IPS DF 19.7 (cell line): ENCODE measurements at regions not wholly inside any gene's neighbourhood (a gene's known extent, or its start where the extent isn't known, plus 50 kb on each side); places are given as distances from the start of the nearest gene placed in this dataset.
"Not testable (repeated sequence)": the region's sequence is repeated elsewhere in the genome, so short reads cannot be mapped to it uniquely, and the experiment has no call there.

Source experiments
- DNase-seq: peaks from one replicate; pipeline ENCODE4 v3.0.0-alpha.2; 2013; ENCODE audit warnings: low read depth, low spot score

GRCh38 chr13:44711706-44712105 is 135.6 kb upstream of the TSC22D1 start:
- DNase-seq = no peak

- DNase-seq = no peak
These were observed 134.4 kb upstream of the TSC22D1 start for GRCh38 chr13:44710576-44710975.

GRCh38 chr13:44704811-44705210 is 128.7 kb upstream of the TSC22D1 start:
- not testable (repeated sequence) for DNase-seq

- DNase-seq = no peak
These were observed 127.2 kb upstream of the TSC22D1 start for GRCh38 chr13:44703371-44703770.

- no peak for DNase-seq
These were observed 121.9 kb upstream of the TSC22D1 start for GRCh38 chr13:44698066-44698465.

- no peak for DNase-seq
These were observed 120.9 kb upstream of the TSC22D1 start for GRCh38 chr13:44697058-44697457.

- no peak for DNase-seq
These were observed 119.4 kb upstream of the TSC22D1 start for GRCh38 chr13:44695520-44695919.

- no peak for DNase-seq
These were observed 118.7 kb upstream of the TSC22D1 start for GRCh38 chr13:44694842-44695241.

GRCh38 chr13:44694291-44694690 is 118.2 kb upstream of the TSC22D1 start:
- no peak for DNase-seq

GRCh38 chr13:44693156-44693764 is 117.1 kb upstream of the TSC22D1 start:
- no peak for DNase-seq

- DNase-seq = no peak
These were observed 116.1 kb upstream of the TSC22D1 start for GRCh38 chr13:44692173-44692713.

GRCh38 chr13:44690376-44690775 is 114.2 kb upstream of the TSC22D1 start:
- no peak for DNase-seq

GRCh38 chr13:44688652-44689051 is 112.5 kb upstream of the TSC22D1 start:
- no peak for DNase-seq

GRCh38 chr13:44686531-44686934 is 110.4 kb upstream of the TSC22D1 start:
- no peak for DNase-seq

GRCh38 chr13:44685641-44686040 is 109.5 kb upstream of the TSC22D1 start:
- no peak for DNase-seq

- DNase-seq = not testable (repeated sequence)
These were observed 106.3 kb upstream of the TSC22D1 start for GRCh38 chr13:44682416-44682815.

GRCh38 chr13:44680746-44681355 is 104.7 kb upstream of the TSC22D1 start:
- no peak for DNase-seq

GRCh38 chr13:44679597-44679996 is 103.5 kb upstream of the TSC22D1 start:
- DNase-seq = no peak

GRCh38 chr13:44678197-44678596 is 102.1 kb upstream of the TSC22D1 start:
- DNase-seq = no peak

GRCh38 chr13:44676534-44676933 is 100.4 kb upstream of the TSC22D1 start:
- DNase-seq = no peak

- no peak for DNase-seq
These were observed 93.4 kb upstream of the TSC22D1 start for GRCh38 chr13:44669534-44669933.

- DNase-seq = no peak
These were observed 92.6 kb upstream of the TSC22D1 start for GRCh38 chr13:44668688-44669087.

GRCh38 chr13:44667943-44668342 is 91.8 kb upstream of the TSC22D1 start:
- no peak for DNase-seq
